RWPE1 (cell line): ENCODE measurements at regions not wholly inside any gene's neighbourhood (a gene's known extent, or its start where the extent isn't known, plus 50 kb on each side); places are given as distances from the start of the nearest gene placed in this dataset.

Experiments
- CTCF ChIA-PET: fragments of 350-600 bp; sonication (Branson Sonifier 250); formaldehyde crosslinking; extraction: SDS; loops from one replicate; lab custom pipeline; 2021; lab: Yijun Ruan, JAX
- POLR2A ChIA-PET: fragments of 400-600 bp; formaldehyde crosslinking; extraction: SDS; loops from one replicate; lab custom pipeline; 2020; ENCODE audit warnings: antibody characterized with exemption; ENCODE audit not compliant: low non-redundant PET; lab: Yijun Ruan, JAX
- DNase-seq: peaks from one replicate; pipeline ENCODE4 v3.0.0; 2012; ENCODE audit warnings: low spot score
- H3K27ac ChIP-seq: fragments of 450-650 bp; 2 replicates; pipeline ENCODE4 v1.5.1; 2017
- TF ChIP-seq, protein P1 (sequence below): fragments of 450-650 bp; conservative IDR thresholded peaks from 2 replicates; pipeline ENCODE4 v1.5.1; 2017; ENCODE audit warnings: low read depth, mild to moderate bottlenecking

DNA sequence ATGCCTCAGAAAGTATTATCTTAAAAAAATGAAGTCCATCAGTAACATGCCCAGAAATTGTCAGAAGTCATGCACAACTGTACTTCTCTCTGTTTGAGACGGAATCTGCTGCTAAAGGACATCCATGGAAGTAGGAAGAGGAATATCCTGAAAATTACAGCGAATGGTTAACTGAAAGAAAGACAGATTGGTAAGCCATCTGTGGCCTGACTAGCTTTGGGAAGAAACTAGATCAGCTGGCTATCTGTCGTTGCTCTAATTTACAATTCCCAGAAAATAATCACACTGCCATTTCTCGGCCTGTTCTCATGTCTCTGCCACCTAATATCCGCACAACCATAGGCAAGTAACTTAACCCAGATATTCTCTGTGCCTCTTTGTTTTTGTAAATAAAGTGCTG is 496.5 kb downstream of the PCDH19 start:
- TF ChIP-seq, protein P1, sequence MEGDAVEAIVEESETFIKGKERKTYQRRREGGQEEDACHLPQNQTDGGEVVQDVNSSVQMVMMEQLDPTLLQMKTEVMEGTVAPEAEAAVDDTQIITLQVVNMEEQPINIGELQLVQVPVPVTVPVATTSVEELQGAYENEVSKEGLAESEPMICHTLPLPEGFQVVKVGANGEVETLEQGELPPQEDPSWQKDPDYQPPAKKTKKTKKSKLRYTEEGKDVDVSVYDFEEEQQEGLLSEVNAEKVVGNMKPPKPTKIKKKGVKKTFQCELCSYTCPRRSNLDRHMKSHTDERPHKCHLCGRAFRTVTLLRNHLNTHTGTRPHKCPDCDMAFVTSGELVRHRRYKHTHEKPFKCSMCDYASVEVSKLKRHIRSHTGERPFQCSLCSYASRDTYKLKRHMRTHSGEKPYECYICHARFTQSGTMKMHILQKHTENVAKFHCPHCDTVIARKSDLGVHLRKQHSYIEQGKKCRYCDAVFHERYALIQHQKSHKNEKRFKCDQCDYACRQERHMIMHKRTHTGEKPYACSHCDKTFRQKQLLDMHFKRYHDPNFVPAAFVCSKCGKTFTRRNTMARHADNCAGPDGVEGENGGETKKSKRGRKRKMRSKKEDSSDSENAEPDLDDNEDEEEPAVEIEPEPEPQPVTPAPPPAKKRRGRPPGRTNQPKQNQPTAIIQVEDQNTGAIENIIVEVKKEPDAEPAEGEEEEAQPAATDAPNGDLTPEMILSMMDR = no peak
- ChIA-PET POLR2A (no interaction called here), CTCF (no interaction called here)
- DNase-seq = no peak
- no peak overlapping the region for H3K27ac ChIP-seq

DNA sequence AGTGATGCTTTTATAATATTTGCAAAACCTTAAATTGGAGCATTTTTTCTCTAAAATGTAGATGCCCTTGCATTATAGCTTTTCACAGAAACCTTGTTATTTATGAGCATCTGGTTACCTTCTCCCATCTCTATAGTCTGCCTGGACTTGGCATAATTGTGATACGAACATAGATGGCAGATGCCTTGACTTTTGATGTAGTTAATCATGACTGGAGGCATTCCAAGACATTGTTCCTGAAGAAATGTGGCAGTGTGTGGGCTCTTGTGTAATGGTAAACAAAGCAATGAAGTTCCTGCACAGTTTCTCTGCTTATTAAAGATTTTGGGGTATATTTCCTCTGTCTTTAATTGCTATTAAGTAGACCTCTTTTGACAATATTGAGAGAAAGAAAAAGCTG is 500.1 kb downstream of the PCDH19 start:
- POLR2A ChIA-PET = no interaction called here

DNA sequence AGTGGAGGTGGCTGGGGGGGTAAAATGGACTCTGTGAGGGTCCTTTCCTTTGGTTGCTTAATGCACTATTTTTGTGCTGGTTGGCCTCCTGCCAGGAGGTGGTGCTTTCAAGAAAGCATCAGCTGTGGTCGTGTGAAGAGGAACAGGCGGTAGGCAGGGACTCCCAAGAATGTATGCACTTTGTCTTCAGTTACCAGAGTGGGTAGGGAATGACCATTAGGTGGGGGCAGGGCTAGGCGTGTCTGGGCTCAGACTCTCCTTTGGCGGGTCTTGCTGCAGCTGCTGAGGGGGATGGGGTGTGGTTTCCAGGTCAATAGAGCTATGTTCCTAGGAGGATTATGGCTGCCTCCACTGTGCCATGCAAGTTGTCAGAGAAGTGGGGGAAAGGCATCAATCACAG is 509.0 kb downstream of the PCDH19 start:
- H3K27ac ChIP-seq = no peak overlapping the region
- TF ChIP-seq, protein P1 = no peak
- CTCF ChIA-PET = no interaction called here
- DNase-seq = no peak
- POLR2A ChIA-PET = no interaction called here

More for the DNA sequence above, 500.1 kb downstream of the PCDH19 start:
- TF ChIP-seq, protein P1 = no peak
- H3K27ac ChIP-seq = no peak overlapping the region
- DNase-seq = no peak
- CTCF ChIA-PET = no interaction called here

DNA sequence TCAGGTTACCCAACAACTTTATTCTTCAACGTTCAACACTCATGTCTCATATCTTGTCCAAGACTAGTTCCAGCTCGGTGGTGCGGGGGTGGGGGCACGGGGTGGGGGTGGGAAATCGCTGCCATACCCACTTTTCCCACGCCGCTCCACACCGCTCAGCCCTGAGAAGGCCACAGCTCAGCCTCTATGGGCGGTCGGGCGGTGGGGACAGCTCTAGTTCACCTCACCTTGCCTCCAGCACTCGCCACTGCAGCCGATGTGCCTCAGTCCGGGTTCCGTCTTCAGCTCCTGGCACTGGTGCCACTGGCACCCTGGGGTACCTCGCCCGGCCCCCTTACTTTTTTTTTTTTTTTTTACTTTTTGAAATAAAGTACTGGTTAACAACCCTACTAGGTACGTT is 522.2 kb downstream of the PCDH19 start:
- no peak overlapping the region for H3K27ac ChIP-seq
- POLR2A ChIA-PET = no interaction called here
- CTCF ChIA-PET = interaction anchor here (0.7 kb wide), 1 partner anchor 580 kb away, joined by 3 read pairs; no protein-coding TSS in a partner anchor
- TF ChIP-seq, protein P1 = no peak
- no peak for DNase-seq

DNA sequence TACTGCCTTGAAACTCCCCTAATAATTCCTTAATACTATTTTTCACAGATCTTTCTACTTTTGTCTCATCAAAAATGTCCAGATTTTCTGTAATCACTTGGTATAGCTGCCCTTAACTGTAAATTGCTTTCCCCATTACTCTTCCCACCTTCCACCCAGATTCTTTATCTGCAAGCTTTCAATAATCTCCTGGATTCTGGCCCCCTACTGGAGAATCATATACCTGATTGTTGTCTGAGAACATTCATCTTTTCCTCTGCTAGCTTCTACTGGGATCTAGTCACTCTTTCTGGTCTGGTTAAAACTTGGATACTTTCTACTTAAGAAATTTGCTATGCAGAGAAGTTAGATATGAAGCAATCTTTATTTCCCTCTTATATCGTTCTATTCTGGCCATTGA is 552.6 kb downstream of the PCDH19 start:
- DNase-seq = no peak
- POLR2A ChIA-PET = no interaction called here
- CTCF ChIA-PET = no interaction called here
- TF ChIP-seq, protein P1 = no peak
- H3K27ac ChIP-seq = no peak overlapping the region

DNA sequence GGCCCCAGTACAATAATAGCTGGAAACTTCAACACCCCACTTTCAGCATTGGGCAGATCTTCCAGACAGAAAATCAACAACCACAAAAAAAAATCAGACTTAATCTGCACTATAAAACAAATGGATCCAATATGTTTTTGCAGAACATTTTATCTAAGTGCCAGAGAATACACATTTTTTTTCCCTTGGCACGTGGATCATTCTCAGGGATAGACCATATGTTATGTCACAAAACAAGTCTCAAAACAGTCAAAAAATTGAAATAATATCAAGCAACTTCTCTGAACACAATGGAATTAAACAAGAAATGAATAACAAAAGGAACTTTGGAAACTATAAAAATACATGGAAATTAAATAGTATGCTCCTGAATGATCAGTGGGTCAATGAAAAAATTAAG is 576.3 kb downstream of the PCDH19 start:
- TF ChIP-seq, protein P1 = no peak
- no peak overlapping the region for H3K27ac ChIP-seq
- ChIA-PET CTCF (no interaction called here), POLR2A (no interaction called here)
- DNase-seq = no peak

DNA sequence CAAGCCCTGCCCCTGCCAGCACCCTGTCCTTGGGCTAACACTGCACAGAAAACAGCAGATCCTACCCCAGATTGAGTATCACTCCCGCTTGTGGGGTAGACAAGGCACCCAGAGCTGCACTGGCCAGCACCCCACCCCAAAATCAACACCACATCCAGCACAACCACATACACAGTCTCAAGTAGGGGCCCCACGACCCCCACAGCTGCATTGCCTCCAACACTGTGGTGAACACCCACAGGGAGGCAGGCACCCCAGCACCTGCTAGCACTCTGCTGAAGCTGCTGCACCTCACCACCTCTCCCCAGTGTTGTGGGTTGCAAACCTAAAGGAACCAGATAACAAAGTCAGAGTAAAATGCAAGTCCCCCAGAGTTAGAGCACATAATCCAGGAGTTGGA is 589.9 kb downstream of the PCDH19 start:
- no peak overlapping the region for H3K27ac ChIP-seq
- no peak for DNase-seq
- ChIA-PET POLR2A (no interaction called here), CTCF (no interaction called here)
- TF ChIP-seq, protein P1 = no peak
